HG03565 (cell line): ENCODE measurements at regions not wholly inside any gene's neighbourhood (a gene's known extent, or its start where the extent isn't known, plus 50 kb on each side); places are given as distances from the start of the nearest gene placed in this dataset.

ENCODE experiments used
- ATAC-seq: cut with Tn5 transposase; IDR thresholded peaks from one replicate; pipeline ENCODE4 v1.9.1; 2021; ENCODE audit warnings: mild to moderate bottlenecking, moderate library complexity; ENCODE audit not compliant: unreplicated experiment

DNA sequence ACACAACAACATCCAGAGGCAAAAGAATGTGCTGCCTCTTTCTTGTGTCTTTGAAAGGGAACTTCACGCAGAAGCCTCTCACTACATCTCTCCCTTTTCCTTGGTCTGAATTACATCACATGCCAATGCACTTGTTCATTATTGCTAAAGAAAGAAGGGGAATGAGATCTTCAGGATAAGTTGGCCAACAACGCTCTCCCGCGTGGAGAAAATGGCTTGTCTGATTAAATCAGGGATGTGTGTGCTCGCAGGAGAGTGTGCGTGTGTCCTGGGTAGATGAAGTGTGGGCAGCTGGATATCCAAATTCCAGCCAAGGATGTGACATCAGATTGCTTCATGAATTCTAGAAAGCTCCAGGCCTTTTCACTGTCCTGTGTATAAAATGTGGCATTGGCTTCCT is 541.6 kb upstream of the FZD8 start:
- no peak for ATAC-seq

DNA sequence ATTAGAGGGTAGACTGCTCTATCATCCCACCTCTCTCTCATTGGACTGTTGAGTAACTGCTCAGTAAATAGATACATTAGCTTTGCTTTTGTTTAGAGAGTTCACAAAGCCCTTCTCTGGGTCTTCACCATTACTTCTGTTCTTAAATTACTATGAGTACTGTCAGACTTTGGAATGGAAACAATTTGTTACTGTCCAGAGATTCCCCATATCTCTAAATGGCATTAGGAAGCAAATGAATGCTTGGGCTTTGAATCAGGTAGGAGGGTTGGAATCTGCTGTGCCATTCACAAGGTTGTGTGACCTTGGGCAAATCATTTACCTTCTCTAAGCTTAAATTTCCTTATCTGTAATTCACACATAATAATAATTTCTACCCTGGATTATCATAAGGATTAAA is 541.0 kb upstream of the FZD8 start:
- no peak for ATAC-seq

DNA sequence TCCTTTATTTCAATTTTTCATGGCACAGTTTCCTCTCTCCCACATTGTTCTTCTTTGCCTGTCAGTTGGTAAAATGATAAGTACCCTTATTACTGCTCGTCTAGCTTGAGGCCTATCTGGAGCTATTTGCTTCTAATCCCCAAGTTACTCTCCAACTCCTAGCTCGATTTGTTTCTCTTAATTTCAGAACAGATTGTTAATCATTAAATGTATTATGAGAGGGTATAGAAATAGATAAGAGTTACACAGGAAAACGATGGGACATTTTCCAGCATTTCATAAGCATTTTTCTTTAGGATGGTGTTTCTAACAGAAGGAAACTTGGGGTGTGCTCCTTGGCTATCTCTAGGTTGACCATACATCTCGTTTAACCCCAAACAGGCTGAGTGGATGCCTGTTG is 540.5 kb upstream of the FZD8 start:
- no peak for ATAC-seq

DNA sequence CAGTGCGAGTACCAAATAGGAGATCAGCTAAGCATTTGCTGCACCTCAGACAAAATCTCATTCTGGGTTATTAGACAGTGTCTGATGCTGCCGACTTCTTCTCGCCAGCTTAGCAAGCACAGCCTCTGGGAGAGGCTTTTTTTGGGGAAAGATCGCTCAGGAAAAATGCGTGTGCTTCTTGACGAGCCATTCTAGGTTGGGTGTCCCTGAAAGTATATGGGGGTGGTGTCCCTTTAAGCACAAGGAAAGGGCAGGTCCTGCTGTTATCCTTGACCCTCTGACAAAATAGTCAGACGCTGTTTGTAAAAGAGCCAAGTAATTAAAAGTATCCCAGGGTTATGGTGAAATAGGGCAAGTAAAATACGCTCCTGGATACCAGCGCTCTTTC is 540.1 kb upstream of the FZD8 start:
- ATAC-seq: no peak

DNA sequence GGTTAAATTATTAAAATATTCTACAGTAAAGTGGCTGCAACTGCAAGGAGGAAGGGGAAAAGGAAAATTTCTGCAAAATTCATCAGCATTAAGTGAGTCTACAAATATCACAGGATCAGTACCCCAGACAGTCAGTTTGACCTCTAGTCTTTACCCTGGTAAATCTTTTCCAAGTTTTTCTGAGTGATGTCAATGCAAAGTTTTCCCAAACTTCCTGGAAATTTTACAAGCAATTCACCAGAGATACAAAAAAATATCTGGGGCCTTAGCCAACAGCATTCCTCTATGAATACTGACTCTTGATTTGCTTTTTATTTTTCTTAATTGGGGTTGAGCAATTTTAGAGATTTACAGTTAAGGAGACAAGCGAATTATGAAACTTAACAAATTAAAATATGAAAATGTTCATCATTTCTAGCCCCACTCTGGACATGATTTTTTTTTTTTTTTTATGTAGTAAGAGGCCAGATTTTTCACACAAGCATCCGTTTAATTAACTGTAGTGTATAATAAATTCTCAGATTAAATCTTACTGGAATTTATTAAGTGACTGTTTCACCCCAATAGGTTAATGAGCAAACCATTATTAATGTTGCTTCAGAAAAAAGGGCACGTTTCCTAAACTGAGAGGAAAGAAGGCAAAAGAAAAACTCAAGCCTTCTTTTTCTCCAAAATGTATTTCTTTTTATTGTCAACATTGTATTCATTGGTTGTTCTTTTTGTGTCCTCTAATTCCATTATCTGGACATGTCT is 539.5 kb upstream of the FZD8 start:
- no peak for ATAC-seq

DNA sequence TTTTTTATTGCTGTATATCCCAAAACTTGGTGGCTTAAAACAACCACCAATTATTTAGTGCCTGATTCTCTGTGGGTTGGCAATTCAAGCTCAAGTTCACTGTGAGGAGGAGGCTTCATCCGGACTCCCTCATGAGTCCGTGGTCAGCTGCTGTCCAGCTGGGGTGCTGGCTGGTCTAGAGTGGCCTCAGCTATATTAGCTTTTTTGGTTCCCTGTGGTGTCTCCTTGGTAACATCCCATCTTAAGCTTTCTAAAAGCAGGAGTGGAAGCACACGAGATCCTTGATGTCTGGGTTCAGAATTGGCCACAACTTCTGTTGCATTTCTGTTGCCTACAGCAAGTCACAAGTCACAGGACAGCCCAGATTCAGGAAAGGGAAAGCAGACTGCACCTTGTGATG is 536.5 kb upstream of the FZD8 start:
- no peak for ATAC-seq

DNA sequence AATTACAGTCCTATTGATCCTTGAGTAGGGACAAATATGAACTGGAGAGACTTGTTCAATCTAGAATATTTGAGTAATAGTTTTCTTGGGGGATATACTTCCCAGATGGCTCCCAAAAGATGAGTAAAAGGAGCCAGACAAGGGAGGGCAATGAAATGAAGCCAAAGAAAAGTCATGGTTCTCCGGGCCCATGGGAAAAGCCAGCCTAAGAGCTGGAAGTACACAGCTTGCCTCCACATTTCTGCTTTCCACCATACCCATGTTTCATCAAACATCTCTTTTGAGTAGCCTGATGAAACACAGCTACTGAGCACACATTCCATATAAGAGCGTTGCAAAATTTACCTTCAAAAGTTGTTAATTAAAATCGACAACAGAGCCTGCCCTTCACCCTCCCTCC is 535.0 kb upstream of the FZD8 start:
- no peak for ATAC-seq

DNA sequence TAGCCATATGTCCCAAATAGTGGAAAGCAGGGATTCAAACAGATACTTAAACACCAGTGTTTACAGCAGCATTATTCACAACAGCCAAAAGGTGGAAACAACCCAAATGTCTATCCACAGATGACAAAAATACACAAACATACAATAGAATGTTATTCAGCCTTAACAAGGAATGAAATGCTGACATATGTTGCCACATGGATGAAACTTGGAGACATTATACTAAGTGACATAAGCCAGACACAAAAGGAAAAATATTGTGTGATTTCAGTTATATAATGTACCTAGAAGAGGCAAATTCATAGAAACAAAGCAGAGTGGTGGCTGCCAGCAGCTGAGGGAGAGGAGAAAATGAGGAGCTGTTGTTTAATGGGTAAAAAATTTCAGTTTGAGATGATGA is 533.9 kb upstream of the FZD8 start:
- no peak for ATAC-seq

DNA sequence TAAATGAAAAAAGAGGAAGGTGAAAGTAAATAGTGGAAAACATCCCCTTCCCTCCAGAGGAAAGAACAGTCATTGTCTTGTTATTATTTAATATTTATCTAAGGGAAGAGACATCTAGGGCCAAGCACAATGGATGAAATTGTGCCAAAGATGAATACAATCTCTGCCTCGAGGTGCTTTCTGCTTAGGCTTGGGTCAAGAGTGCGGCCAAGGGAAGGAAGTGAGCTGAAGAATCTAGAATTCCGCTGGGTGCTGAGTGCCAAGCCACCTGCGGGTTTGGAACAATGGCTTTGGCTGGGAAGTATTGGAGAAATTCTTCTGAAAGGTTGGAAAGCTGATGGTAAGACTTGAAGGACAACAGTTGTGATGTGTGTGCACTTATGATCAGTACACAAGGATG is 531.3 kb upstream of the FZD8 start:
- no peak for ATAC-seq

DNA sequence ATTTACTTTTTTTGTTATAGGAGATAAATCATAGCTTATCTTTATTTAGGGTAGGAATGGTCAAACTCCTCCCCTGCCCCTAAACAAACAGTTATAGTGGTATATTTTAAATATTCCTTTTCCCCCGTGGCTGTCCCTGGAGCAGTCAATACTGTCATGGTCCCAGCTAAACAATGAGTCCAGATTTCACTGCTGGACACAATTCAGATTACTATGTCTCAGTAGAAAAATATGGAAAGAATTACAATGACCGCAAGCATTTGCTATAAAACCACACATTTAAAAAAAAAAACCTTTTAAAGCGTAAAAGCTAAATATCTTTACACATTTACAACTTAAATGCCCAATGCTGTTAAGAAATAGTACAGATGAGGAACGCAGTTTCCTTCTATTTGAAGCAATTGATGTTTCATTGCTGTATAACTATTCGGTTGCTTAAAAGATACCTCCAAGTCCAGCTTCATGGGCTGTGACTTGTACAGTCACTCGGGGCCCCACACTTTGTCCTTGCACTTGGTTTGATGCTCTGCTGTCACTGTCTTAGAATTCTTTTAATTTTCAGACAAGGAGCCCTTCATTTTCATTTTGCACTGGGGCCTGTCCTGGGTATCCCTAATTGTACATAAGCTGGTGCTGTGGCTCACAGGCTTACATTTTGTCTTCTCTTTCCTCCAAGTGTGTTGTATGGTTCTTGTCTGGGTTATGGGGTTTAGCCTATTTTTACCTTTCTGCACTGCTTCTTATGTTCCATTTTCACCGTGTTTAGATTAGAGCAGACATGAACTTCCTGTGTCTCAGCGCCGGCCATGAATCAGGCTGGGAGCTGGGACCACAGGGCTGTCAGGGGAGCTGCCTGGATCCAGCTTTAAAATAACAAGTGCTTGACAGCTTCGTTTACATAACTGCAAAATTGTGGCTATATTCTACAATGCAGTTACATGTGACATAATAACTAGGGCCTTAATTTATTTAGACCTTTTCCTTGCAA is 530.2 kb upstream of the FZD8 start:
- no peak for ATAC-seq

DNA sequence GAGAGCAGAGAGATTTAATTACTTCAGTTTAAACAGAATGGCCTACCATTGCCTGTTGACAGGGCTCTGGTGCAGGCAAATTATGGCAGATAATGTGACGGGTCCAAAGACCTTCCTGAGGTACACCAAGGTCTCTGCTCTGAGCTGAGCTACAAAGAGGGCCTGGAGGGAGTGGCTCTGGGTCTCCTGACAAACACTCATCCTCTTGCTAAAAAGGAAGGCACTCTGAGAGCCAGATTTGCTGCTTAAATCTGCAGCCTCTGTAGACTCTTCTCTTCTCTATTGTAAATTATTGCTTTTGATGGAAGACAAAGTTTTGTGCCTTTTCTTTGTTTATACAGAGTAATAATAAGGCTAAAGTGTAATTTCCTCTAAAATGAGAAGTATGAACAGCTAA is 529.5 kb upstream of the FZD8 start:
- ATAC-seq: no peak

DNA sequence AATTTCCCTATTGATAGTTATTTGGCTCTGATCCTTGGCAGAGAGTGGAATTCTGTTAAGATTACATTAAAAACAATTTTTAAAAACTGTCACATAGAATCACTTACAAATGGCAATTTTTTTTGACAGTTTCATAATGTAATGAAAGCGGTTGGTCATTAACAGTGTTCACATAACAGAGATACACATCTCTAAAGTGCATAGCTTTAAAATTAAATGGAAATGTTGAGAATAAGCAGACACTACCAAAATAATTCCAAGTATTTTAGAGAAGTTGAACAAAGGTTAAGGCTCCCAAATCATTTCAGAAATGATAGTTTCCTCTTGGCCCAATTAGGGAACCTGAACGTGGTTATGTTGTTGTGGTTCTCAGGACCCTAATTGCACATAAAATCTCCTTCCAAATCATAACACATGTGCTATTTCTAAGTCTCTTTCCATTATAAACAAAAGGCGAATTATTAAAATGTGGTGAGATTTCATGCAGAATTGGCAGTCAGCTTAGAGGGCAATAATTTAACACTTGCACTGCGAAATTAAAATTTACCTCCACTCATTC is 528.9 kb upstream of the FZD8 start:
- ATAC-seq: no peak

DNA sequence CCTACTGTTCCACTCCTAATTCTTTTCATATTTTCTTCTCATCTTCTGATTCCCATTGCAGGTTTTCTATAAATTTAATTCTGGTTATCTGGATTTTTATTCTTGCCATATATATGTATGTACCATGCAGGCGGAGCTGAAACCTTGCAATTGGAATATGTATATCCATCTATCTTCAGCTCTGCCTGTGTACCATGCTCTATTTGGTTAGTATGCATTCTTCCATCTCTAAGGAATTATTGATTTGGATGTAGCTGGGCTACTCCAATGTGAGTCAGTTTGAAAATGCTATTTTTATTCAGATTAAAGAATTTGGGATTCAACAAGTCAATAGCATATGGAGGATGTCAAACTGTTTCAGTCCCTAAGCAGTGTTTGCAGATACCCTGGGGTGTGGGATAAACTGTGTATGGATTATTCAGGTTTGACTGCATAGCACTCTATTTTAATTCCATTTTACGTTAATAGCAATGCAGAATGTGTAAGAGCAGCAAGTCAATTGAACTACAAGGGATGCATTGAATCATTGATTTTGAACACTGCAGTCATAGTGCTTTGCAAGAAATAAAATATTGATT is 528.1 kb upstream of the FZD8 start:
- no peak for ATAC-seq

DNA sequence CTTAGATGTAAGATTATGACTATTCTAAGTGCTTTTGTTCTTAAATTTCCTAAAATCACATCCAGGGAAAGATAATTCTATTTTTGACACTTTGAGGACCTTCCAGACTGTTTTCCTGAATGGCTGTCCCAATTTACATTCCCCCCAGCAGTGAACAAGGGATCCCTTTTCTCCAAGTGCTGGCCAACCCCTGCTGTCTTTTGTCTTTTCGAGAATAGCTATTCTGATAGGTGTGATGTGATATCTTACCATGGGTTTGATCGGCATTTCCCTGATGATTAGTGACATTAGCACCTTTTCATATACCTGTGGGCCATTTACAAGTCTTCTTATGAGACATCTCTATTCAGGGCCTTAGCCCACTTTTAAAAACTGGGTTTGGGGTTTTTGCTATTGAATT is 526.7 kb upstream of the FZD8 start:
- no peak for ATAC-seq

DNA sequence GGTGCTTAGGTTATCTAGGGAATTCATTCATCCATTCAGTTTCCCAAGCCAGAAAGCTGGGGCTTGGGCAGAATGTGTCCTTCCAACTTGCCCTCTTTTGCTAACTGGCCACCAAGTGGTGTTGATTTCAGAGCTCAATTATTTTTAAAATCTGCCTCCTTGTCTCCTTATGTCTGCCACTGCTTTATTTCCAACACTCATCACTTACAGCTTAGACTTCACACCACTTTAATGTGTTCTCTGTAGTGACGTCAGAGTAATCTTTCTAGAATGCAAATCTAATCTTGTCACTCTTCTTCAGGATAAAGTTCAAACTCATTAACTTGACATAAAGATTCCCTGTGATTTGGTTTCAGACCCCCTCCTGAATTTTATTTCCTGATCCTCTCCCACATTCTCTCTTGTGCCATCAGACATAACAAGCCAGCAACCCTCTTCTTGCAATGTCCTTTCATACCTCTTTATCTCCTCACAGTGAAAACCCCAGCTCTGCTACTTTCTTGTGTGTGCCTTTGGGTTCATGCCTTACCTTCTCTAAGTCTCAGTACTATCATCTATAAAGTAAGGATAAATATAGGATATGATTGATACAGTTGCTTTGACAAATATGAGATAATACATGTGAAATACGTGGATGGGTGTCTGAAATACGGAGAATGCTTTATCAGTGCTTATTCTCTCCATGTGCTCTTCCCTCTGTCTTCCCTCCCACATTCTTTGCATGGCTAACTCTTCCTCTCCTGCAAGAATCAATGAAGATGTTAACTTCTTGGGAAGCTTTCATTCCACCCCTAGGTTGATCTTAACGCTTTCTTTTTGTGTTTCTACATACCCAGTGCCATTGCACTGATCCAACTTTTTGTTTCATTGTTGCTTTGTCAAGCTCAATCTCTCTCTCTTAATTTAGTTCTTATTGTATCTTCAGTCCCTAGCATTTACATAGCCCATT is 522.7 kb upstream of the FZD8 start:
- no peak for ATAC-seq

DNA sequence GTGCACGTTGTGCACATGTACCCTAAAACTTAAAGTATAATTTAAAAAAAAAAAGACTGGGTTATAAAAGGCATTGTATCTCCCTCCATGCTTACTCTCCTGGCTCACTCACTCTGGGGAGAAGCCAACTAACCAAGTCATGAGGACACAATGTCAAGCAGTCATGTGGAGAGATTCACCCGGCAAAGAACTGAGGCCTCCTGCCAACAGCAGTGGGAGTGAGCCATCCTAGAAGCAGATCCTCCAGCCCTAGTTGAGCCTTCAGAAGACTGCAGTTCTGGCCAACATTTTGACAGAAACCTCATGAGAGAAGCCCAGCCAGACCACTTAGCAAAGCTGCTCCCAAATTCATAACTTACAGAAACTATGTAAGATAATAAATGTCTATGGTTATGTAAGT is 521.7 kb upstream of the FZD8 start:
- ATAC-seq: no peak

DNA sequence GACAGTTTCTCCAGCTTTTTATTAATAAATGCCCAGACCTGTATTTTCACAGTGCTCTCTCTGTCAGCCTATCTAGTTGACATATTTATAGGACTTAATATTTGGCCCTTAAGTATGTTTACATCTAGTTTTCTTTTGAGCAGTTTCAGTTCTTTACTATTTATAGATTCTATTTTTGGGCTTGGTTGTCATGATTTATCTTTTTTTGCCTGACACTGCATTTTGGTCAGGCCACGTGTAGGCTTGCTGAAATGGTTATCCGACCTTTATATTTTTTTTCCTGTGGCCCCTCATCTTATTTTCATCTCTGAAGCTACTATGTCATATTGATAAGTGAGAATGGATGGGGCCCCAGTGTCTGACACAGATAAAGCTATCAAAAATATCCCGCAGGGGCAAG is 515.4 kb upstream of the FZD8 start:
- ATAC-seq: no peak

DNA sequence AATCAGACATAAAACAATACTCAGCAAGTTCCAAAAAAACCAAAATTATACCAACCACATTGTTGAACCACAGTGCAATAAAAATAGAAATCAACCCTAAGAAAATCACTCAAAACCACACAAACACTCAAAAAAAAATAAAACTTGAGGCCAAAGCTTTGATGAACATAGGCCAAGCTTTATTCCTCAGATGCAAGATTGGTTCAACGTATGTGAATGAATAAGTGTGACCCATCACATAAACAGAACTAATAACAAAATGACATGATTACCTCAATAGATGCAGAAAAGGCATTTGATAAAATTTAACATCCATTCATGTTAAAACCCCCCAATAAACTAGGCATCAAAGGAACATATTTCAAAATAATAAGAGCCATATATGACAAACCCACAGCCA is 506.1 kb upstream of the FZD8 start:
- ATAC-seq: no peak

DNA sequence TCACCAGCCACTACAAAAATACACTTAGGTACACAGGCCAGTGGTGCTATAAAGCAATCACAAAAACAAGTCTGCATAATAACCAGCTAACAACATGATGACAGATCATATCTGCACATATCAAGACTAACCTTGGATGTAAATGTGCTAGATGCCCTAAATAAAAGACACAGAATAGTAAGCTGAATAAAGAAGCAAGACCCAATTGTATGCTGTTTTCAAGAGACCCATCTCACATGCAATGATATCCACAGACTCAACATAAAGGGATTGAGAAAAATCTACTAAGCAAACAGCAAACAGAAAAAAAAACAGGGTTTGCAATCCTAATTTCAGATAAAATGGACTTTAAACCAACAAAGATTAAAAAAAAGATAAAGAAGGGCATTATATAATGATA is 505.4 kb upstream of the FZD8 start:
- ATAC-seq: no peak

DNA sequence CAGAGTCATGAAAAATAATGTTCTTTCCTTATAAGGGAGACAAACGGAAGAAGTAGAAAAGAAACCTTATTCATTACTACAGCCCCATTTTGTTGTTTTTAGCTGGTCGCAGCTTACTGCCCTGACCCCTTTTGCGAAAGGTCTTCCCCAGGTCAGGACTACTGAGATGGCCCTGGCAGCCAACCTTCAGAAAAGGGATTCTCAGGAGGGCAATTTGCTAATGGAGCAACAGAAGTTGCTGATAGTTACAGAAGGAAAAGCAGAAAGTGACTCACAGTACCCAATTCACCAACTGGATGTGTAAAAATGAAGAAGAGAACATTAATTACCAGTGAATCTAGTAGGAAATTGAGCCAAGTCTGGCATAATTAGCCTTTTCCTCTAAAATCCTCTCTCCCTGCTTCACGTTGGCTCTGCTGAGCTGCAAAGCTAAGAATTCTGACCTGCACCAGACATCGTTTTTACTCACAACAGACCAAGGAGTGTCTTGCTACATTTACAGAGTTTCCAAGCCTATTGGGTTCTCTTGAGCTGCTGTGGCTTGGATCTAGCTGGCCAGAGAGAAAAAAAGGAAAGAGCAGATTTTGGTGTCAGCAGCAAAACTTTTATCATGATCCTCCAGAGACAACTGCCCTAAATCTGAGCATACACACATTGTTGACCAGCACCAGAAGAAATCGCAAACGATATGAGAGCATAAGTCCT is 499.9 kb upstream of the FZD8 start:
- ATAC-seq: no peak
